Liver (tissue), 8 donors: ENCODE measurements at regions not wholly inside any gene's neighbourhood (a gene's known extent, or its start where the extent isn't known, plus 50 kb on each side); places are given as distances from the start of the nearest gene placed in this dataset.

Experiments used
- DNase-seq: peaks from one replicate; pipeline ENCODE4 v3.0.0-alpha.2; 2017; ENCODE audit warnings: low spot score
- H3K27ac ChIP-seq, 2 donors: one replicate each; pipeline ENCODE4 v1.7.0; 2013; ENCODE audit warnings: inconsistent platforms in 2 of 2, low read length in 2 of 2, control low read depth in 1 of 2, low read depth in 1 of 2, mild to moderate bottlenecking in 1 of 2
- H3K27me3 ChIP-seq, 4 donors: one replicate each; pipeline versions ENCODE4 v1.6.1 to v1.7.0; 2013; ENCODE audit warnings: low read length in 3 of 4, inconsistent platforms in 1 of 4, mild to moderate bottlenecking in 1 of 4, moderate library complexity in 1 of 4; ENCODE audit not compliant: control insufficient read depth in 4 of 4, insufficient read depth in 4 of 4
- H3K36me3 ChIP-seq, 4 donors: one replicate each; pipeline versions ENCODE4 v1.6.1 to v1.7.0; 2013; ENCODE audit warnings: low read length in 3 of 4, mild to moderate bottlenecking in 3 of 4, low read depth in 1 of 4, moderate library complexity in 1 of 4; ENCODE audit not compliant: control insufficient read depth in 4 of 4, insufficient read depth in 3 of 4
- H3K4me1 ChIP-seq, 4 donors: one replicate each; pipeline versions ENCODE4 v1.6.1 to v1.7.0; 2013; ENCODE audit warnings: low read length in 3 of 4, mild to moderate bottlenecking in 3 of 4, moderate library complexity in 1 of 4; ENCODE audit not compliant: control insufficient read depth in 4 of 4, insufficient read depth in 4 of 4
- H3K4me3 ChIP-seq, 3 donors: one replicate each; pipeline versions ENCODE4 v1.6.1 to v1.7.0; 2013; ENCODE audit warnings: low read length in 3 of 3, control low read depth in 1 of 3, low read depth in 1 of 3, mild to moderate bottlenecking in 1 of 3
- H3K9ac ChIP-seq, 2 donors: one replicate each; pipeline ENCODE4 v1.7.0; 2013; ENCODE audit warnings: low read length in 2 of 2, mild to moderate bottlenecking in 2 of 2, moderate library complexity in 2 of 2, control low read depth in 1 of 2, low read depth in 1 of 2
- H3K9me3 ChIP-seq, 4 donors: one replicate each; pipeline versions ENCODE4 v1.6.1 to v1.7.0; 2013; ENCODE audit warnings: low read length in 3 of 4; ENCODE audit not compliant: control insufficient read depth in 4 of 4
- EGR1 ChIP-seq, 2 donors: IDR thresholded peaks; 2 replicates each; pipeline ENCODE4 v1.6.1; 2016 to 2018; ENCODE audit warnings: antibody characterized with exemption in 2 of 2, low read depth in 2 of 2
- FOXA1 ChIP-seq: IDR thresholded peaks from 2 replicates; pipeline ENCODE4 v1.6.1; 2016; ENCODE audit warnings: antibody characterized with exemption
- FOXA2 ChIP-seq: IDR thresholded peaks from 2 replicates; pipeline ENCODE4 v1.6.1; 2016; ENCODE audit warnings: antibody characterized with exemption
- GABPA ChIP-seq, 2 donors: IDR thresholded peaks in 1 of 2; conservative IDR thresholded peaks in 1 of 2; 2 replicates each; pipeline ENCODE4 v1.6.1; 2016; ENCODE audit warnings: antibody characterized with exemption in 2 of 2, mild to moderate bottlenecking in 1 of 2, moderate library complexity in 1 of 2
- HNF4A ChIP-seq, 2 donors: conservative IDR thresholded peaks; 2 replicates each; pipeline ENCODE4 v1.6.1; 2016; ENCODE audit warnings: antibody characterized with exemption in 2 of 2, mild to moderate bottlenecking in 2 of 2
- HNF4G ChIP-seq: IDR thresholded peaks from 2 replicates; pipeline ENCODE4 v1.6.1; 2016; ENCODE audit warnings: antibody characterized with exemption
- NR2F2 ChIP-seq: IDR thresholded peaks from 2 replicates; pipeline ENCODE4 v1.6.1; 2016; ENCODE audit warnings: antibody characterized with exemption
- RAD21 ChIP-seq, 2 donors: IDR thresholded peaks; 2 replicates each; pipeline ENCODE4 v1.6.1; 2016; ENCODE audit warnings: antibody characterized with exemption in 2 of 2, mild to moderate bottlenecking in 2 of 2
- RXRA ChIP-seq, 2 donors: IDR thresholded peaks; 2 replicates each; pipeline ENCODE4 v1.6.1; 2017 to 2018; ENCODE audit warnings: antibody characterized with exemption in 2 of 2, mild to moderate bottlenecking in 1 of 2
- SP1 ChIP-seq: IDR thresholded peaks from 2 replicates; pipeline ENCODE4 v1.6.1; 2018; ENCODE audit warnings: antibody characterized with exemption, mild to moderate bottlenecking
- TAF1 ChIP-seq: conservative IDR thresholded peaks from 2 replicates; pipeline ENCODE4 v1.6.1; 2016; ENCODE audit warnings: antibody characterized with exemption, mild to moderate bottlenecking
- YY1 ChIP-seq: IDR thresholded peaks from 2 replicates; pipeline ENCODE4 v1.6.1; 2016; ENCODE audit warnings: antibody characterized with exemption, mild to moderate bottlenecking
- WGBS: extraction: QIAGEN DNeasy Blood & Tissue Kit; methylation state at CpG from one replicate; pipeline ENCODE4 v1.1.7; 2013; 5-methylcytosine and 5-hydroxymethylcytosine counted together
- TF ChIP-seq, protein P1 (sequence below): IDR thresholded peaks from 2 replicates; pipeline ENCODE4 v1.6.1; 2016; ENCODE audit warnings: antibody characterized with exemption, mild to moderate bottlenecking
- TF ChIP-seq, protein P2 (sequence below): IDR thresholded peaks from 2 replicates; pipeline ENCODE4 v1.6.1; 2016; ENCODE audit warnings: antibody characterized with exemption
- TF ChIP-seq, protein P3 (sequence below): fragments of 150-350 bp; IDR thresholded peaks from 2 replicates; pipeline ENCODE4 v1.5.1; 2017; ENCODE audit warnings: improper control_type of control experiment, low read depth, low read length; ENCODE audit not compliant: missing input control
- TF ChIP-seq, protein P4 (sequence below): IDR thresholded peaks from 2 replicates; pipeline ENCODE4 v1.6.1; 2016; ENCODE audit warnings: antibody characterized with exemption
- TF ChIP-seq, protein P5 (sequence below): IDR thresholded peaks from 2 replicates; pipeline ENCODE4 v1.6.1; 2016; ENCODE audit warnings: antibody characterized with exemption
- donor health status: healthy.
- donor health status: healthy.
- donor health status: healthy.
- donor health status: healthy.
- donor health status: healthy.

DNA sequence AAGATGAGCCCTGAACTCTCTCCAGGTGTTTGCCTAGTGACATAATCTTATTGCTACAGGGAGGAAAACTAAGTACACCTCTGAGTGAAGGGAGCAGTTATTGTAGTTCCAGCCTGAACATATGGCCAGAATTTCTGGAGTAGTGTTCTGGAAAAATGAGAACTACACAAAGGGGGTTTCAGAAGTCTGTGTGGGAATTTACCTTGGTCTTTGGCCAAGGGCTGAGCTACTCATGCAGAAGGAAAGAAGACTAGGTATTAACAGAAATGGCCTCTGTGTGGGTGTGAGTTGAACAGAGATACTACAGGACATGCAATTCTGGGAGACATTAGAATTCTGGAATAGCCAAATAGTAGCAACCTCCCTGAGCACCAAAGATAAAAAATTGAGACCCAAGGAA is 1009.7 kb upstream of the GJE1 start:
- Histone ChIP-seq H3K27me3 (no peaks in the 10 kb centered on the region), H3K4me3 (no peak overlapping the region), H3K9me3 (peaks cover 0 to 3% (median 0%) of the 10 kb centered on the region in 4 donors), H3K36me3 (no peaks in the 10 kb centered on the region), H3K9ac (no peak overlapping the region), H3K4me1 (no peaks in the 10 kb centered on the region), H3K27ac (no peak overlapping the region)
- DNase-seq = no peak
- TF ChIP-seq, protein P1, sequence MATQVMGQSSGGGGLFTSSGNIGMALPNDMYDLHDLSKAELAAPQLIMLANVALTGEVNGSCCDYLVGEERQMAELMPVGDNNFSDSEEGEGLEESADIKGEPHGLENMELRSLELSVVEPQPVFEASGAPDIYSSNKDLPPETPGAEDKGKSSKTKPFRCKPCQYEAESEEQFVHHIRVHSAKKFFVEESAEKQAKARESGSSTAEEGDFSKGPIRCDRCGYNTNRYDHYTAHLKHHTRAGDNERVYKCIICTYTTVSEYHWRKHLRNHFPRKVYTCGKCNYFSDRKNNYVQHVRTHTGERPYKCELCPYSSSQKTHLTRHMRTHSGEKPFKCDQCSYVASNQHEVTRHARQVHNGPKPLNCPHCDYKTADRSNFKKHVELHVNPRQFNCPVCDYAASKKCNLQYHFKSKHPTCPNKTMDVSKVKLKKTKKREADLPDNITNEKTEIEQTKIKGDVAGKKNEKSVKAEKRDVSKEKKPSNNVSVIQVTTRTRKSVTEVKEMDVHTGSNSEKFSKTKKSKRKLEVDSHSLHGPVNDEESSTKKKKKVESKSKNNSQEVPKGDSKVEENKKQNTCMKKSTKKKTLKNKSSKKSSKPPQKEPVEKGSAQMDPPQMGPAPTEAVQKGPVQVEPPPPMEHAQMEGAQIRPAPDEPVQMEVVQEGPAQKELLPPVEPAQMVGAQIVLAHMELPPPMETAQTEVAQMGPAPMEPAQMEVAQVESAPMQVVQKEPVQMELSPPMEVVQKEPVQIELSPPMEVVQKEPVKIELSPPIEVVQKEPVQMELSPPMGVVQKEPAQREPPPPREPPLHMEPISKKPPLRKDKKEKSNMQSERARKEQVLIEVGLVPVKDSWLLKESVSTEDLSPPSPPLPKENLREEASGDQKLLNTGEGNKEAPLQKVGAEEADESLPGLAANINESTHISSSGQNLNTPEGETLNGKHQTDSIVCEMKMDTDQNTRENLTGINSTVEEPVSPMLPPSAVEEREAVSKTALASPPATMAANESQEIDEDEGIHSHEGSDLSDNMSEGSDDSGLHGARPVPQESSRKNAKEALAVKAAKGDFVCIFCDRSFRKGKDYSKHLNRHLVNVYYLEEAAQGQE = no peak
- TF ChIP-seq TAF1 (no peak), RAD21 (IDR thresholded peaks at IDR 0.05) (no peak), RXRA (IDR thresholded peaks at IDR 0.05) (no peak), HNF4G (no peak), FOXA2 (no peak), YY1 (no peak), NR2F2 (no peak)
- TF ChIP-seq, protein P2, sequence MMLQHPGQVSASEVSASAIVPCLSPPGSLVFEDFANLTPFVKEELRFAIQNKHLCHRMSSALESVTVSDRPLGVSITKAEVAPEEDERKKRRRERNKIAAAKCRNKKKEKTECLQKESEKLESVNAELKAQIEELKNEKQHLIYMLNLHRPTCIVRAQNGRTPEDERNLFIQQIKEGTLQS = no peak
- TF ChIP-seq, protein P3, sequence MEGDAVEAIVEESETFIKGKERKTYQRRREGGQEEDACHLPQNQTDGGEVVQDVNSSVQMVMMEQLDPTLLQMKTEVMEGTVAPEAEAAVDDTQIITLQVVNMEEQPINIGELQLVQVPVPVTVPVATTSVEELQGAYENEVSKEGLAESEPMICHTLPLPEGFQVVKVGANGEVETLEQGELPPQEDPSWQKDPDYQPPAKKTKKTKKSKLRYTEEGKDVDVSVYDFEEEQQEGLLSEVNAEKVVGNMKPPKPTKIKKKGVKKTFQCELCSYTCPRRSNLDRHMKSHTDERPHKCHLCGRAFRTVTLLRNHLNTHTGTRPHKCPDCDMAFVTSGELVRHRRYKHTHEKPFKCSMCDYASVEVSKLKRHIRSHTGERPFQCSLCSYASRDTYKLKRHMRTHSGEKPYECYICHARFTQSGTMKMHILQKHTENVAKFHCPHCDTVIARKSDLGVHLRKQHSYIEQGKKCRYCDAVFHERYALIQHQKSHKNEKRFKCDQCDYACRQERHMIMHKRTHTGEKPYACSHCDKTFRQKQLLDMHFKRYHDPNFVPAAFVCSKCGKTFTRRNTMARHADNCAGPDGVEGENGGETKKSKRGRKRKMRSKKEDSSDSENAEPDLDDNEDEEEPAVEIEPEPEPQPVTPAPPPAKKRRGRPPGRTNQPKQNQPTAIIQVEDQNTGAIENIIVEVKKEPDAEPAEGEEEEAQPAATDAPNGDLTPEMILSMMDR = no peak

DNA sequence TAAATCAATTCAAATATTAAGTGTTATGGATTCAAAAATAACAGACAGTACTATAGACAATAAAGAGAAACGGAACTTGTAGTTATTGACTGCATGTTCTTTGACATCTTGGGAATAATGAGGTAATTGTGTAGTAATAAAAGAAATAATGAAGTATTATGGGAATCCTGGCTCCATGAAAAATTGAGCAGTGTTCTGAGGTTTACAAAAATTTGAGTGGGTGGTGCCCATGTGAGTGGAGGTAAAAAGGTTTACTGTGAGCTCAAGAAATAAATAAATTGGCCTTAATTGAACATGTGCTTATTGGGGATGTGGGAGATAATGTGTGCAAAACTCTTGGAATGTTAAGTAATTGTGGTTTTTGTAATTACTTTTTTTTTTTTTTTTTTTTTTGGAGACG is 1013.7 kb upstream of the GJE1 start:
- no peaks in the 10 kb centered on the region for H3K27me3 ChIP-seq
- no peak for DNase-seq
- no peak overlapping the region for H3K9ac ChIP-seq
- no peaks in the 10 kb centered on the region for H3K4me1 ChIP-seq
- TF ChIP-seq FOXA1 (no peak), FOXA2 (no peak), YY1 (no peak), HNF4A (conservative IDR thresholded peaks at IDR 0.05) (no peak), RAD21 (IDR thresholded peaks at IDR 0.05) (no peak), RXRA (IDR thresholded peaks at IDR 0.05) (no peak), EGR1 (IDR thresholded peaks at IDR 0.05; ENCODE audit: low read depth in 2 of 2) (no peak), GABPA (IDR thresholded peaks at IDR 0.05 in 1 of 2, conservative IDR thresholded peaks at IDR 0.05 in 1 of 2) (no peak), TAF1 (no peak), HNF4G (no peak), SP1 (no peak)
- TF ChIP-seq, protein P3 = no peak
- TF ChIP-seq, protein P4, sequence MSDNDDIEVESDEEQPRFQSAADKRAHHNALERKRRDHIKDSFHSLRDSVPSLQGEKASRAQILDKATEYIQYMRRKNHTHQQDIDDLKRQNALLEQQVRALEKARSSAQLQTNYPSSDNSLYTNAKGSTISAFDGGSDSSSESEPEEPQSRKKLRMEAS = no peak
- TF ChIP-seq, protein P5, sequence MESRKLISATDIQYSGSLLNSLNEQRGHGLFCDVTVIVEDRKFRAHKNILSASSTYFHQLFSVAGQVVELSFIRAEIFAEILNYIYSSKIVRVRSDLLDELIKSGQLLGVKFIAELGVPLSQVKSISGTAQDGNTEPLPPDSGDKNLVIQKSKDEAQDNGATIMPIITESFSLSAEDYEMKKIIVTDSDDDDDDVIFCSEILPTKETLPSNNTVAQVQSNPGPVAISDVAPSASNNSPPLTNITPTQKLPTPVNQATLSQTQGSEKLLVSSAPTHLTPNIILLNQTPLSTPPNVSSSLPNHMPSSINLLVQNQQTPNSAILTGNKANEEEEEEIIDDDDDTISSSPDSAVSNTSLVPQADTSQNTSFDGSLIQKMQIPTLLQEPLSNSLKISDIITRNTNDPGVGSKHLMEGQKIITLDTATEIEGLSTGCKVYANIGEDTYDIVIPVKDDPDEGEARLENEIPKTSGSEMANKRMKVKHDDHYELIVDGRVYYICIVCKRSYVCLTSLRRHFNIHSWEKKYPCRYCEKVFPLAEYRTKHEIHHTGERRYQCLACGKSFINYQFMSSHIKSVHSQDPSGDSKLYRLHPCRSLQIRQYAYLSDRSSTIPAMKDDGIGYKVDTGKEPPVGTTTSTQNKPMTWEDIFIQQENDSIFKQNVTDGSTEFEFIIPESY = no peak
- TF ChIP-seq, protein P2 = no peak
- TF ChIP-seq, protein P1 = no peak
- no peak overlapping the region for H3K27ac ChIP-seq
- 50% methylated on average over 2 of the region's 2 CpGs for WGBS
- H3K4me3 ChIP-seq = no peak overlapping the region
- H3K36me3 ChIP-seq = no peaks in the 10 kb centered on the region
- peaks cover 0 to 3% (median 0%) of the 10 kb centered on the region in 4 donors for H3K9me3 ChIP-seq
